ENCODE measurements at regions not wholly inside any gene's neighbourhood (a gene's known extent, or its start where the extent isn't known, plus 50 kb on each side); places are given as distances from the start of the nearest gene placed in this dataset.

- no peak overlapping the region for H3K4me3 Mint-ChIP-seq
- H3K9me3 Mint-ChIP-seq: no peaks in the 10 kb centered on the region
- no peak overlapping the region for H3K27ac Mint-ChIP-seq
- H3K27me3 Mint-ChIP-seq (ENCODE audit: low read depth): no peaks in the 10 kb centered on the region
- DNase-seq (ENCODE audit: low spot score): no peak
- H3K36me3 Mint-ChIP-seq: no peaks in the 10 kb centered on the region
- ChIA-PET CTCF (interaction anchor here (1.2 kb wide), 1 partner anchor 21 kb away, joined by 3 read pairs; no protein-coding TSS in a partner anchor), POLR2A (interaction anchor here (0.6 to 1.3 kb wide), 2 partner anchors 13 to 134 kb away, joined by 3 to 11 read pairs; no protein-coding TSS in a partner anchor)
- H3K4me1 Mint-ChIP-seq: no peaks in the 10 kb centered on the region
- ATAC-seq: no peak
- TF ChIP-seq PRRX2 (CRISPR knock-in tag; IDR thresholded peaks at IDR 0.05) (no peak), GABPB1 (CRISPR knock-in tag; IDR thresholded peaks at IDR 0.05) (no peak), IRF2 (CRISPR knock-in tag; IDR thresholded peaks at IDR 0.05; ENCODE audit: borderline replicate concordance, low read depth) (no peak), MXD4 (CRISPR knock-in tag; IDR thresholded peaks at IDR 0.05; ENCODE audit: borderline replicate concordance) (no peak), OVOL2 (CRISPR knock-in tag; IDR thresholded peaks at IDR 0.05; ENCODE audit: borderline replicate concordance) (no peak), ERG (CRISPR knock-in tag; IDR thresholded peaks at IDR 0.05) (no peak), ZNF532 (CRISPR knock-in tag; IDR thresholded peaks at IDR 0.05; ENCODE audit: borderline replicate concordance) (no peak), ZSCAN18 (CRISPR knock-in tag; IDR thresholded peaks at IDR 0.05) (no peak), ETV6 (CRISPR knock-in tag; IDR thresholded peaks at IDR 0.05) (no peak), NFYB (CRISPR knock-in tag; conservative IDR thresholded peaks at IDR 0.05; ENCODE audit: low read depth) (no peak), MYBL2 (CRISPR knock-in tag; IDR thresholded peaks at IDR 0.05) (no peak)
- TF ChIP-seq, protein P1, sequence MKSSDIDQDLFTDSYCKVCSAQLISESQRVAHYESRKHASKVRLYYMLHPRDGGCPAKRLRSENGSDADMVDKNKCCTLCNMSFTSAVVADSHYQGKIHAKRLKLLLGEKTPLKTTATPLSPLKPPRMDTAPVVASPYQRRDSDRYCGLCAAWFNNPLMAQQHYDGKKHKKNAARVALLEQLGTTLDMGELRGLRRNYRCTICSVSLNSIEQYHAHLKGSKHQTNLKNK (CRISPR knock-in tag; IDR thresholded peaks at IDR 0.05): no peak
These were observed 440.9 kb downstream of the PDCD6IP start for GRCh38 chr3:34239287-34239686.

GRCh38 chr3:34239875-34240274 is 441.4 kb downstream of the PDCD6IP start:
- H3K9me3 Mint-ChIP-seq: no peaks in the 10 kb centered on the region
- no peak for DNase-seq (ENCODE audit: low spot score)
- H3K4me3 Mint-ChIP-seq: no peak overlapping the region
- no peaks in the 10 kb centered on the region for H3K36me3 Mint-ChIP-seq
- POLR2A ChIA-PET: interaction anchor here (0.6 to 1.3 kb wide), 2 partner anchors 12 to 133 kb away, joined by 3 to 11 read pairs; no protein-coding TSS in a partner anchor
- ATAC-seq: no peak
- no peak overlapping the region for H3K27ac Mint-ChIP-seq
- no peaks in the 10 kb centered on the region for H3K27me3 Mint-ChIP-seq (ENCODE audit: low read depth)
- no peaks in the 10 kb centered on the region for H3K4me1 Mint-ChIP-seq
- no peak for TF ChIP-seq ZNF532 (CRISPR knock-in tag; IDR thresholded peaks at IDR 0.05; ENCODE audit: borderline replicate concordance)
- CTCF ChIA-PET: interaction anchor here (1.2 kb wide), 1 partner anchor 21 kb away, joined by 3 read pairs; no protein-coding TSS in a partner anchor

Data from WTC11 (cell line).